HFFc6 (cell line): ENCODE measurements at regions not wholly inside any gene's neighbourhood (a gene's known extent, or its start where the extent isn't known, plus 50 kb on each side); places are given as distances from the start of the nearest gene placed in this dataset.
A peak's percentile ranks its signal among the peaks of the same experiment; 100 is the strongest.

Experiments used
- DNase-seq: peaks from one replicate; pipeline ENCODE4 v3.0.0-alpha.2; 2018
- H3K27ac Mint-ChIP-seq: 2 replicates; pipeline ENCODE4 v1.8.0; 2020; ENCODE audit warnings: mild to moderate bottlenecking, mixed read lengths
- H3K27me3 Mint-ChIP-seq: 2 replicates; pipeline ENCODE4 v1.8.0; 2021; ENCODE audit warnings: mild to moderate bottlenecking, moderate library complexity, mixed read lengths; ENCODE audit not compliant: insufficient read depth
- H3K36me3 Mint-ChIP-seq: 2 replicates; pipeline ENCODE4 v1.8.0; 2021; ENCODE audit warnings: low read depth, mixed read lengths
- H3K4me1 Mint-ChIP-seq: 2 replicates; pipeline ENCODE4 v1.8.0; 2020; ENCODE audit warnings: low read depth, mixed read lengths
- H3K4me3 Mint-ChIP-seq: 2 replicates; pipeline ENCODE4 v1.8.0; 2020; ENCODE audit warnings: mild to moderate bottlenecking, moderate library complexity, mixed read lengths
- H3K9me3 Mint-ChIP-seq: 2 replicates; pipeline ENCODE4 v1.8.0; 2020; ENCODE audit warnings: mild to moderate bottlenecking, mixed read lengths
- CTCF ChIP-seq: fragments of 200-600 bp; sonication (generic); IDR thresholded peaks from 2 replicates; pipeline ENCODE4 v1.5.0; 2021; ENCODE audit warnings: antibody characterized with exemption, mild to moderate bottlenecking

- Mint-ChIP-seq H3K4me1 (no peaks in the 10 kb centered on the region), H3K4me3 (no peak overlapping the region), H3K27ac (no peak overlapping the region), H3K27me3 (no peaks in the 10 kb centered on the region), H3K36me3 (no peaks in the 10 kb centered on the region), H3K9me3 (peaks cover 10% of the 10 kb centered on the region)
- no peak for TF ChIP-seq CTCF
- no peak for DNase-seq
Observed at GRCh38 chr11:29553990-29554389, 462.8 kb downstream of the KCNA4 start.

GRCh38 chr11:29538339-29539036, 478.3 kb downstream of the KCNA4 start:
- TF ChIP-seq CTCF, result no peak

GRCh38 chr11:29534836-29535235, 482.0 kb downstream of the KCNA4 start:
- Mint-ChIP-seq H3K4me3 (no peak overlapping the region), H3K27ac (no peak overlapping the region), H3K27me3 (no peaks in the 10 kb centered on the region), H3K36me3 (no peaks in the 10 kb centered on the region), H3K4me1 (no peaks in the 10 kb centered on the region), H3K9me3 (peaks cover 14% of the 10 kb centered on the region; the same call in 1 of the 2 replicates)
- no peak for TF ChIP-seq CTCF
- no peak for DNase-seq

More at GRCh38 chr11:29538339-29539036, 478.3 kb downstream of the KCNA4 start:
- H3K4me1 Mint-ChIP-seq, result no peaks in the 10 kb centered on the region
- no peak overlapping the region for H3K27ac Mint-ChIP-seq
- peaks cover 19% of the 10 kb centered on the region for H3K9me3 Mint-ChIP-seq
- H3K36me3 Mint-ChIP-seq, result no peaks in the 10 kb centered on the region
- no peak overlapping the region for H3K4me3 Mint-ChIP-seq
- no peaks in the 10 kb centered on the region for H3K27me3 Mint-ChIP-seq
- DNase-seq, result no peak

- no peak overlapping the region for H3K27ac Mint-ChIP-seq
- no peak for TF ChIP-seq CTCF
- DNase-seq, result no peak
- peaks cover 23% of the 10 kb centered on the region for H3K9me3 Mint-ChIP-seq
- no peak overlapping the region for H3K4me3 Mint-ChIP-seq
- no peaks in the 10 kb centered on the region for H3K4me1 Mint-ChIP-seq
- H3K36me3 Mint-ChIP-seq, result no peaks in the 10 kb centered on the region
- H3K27me3 Mint-ChIP-seq, result no peaks in the 10 kb centered on the region; the same call in 1 of the 2 replicates
Observed at GRCh38 chr11:29530961-29531360, 485.9 kb downstream of the KCNA4 start.

GRCh38 chr11:29527391-29527936, 489.4 kb downstream of the KCNA4 start:
- Mint-ChIP-seq H3K4me3 (no peak overlapping the region), H3K36me3 (no peaks in the 10 kb centered on the region), H3K9me3 (peaks cover 20% of the 10 kb centered on the region), H3K27ac (no peak overlapping the region), H3K27me3 (no peaks in the 10 kb centered on the region; the same call in 1 of the 2 replicates), H3K4me1 (no peaks in the 10 kb centered on the region)
- DNase-seq, result peak; percentile 3
- TF ChIP-seq CTCF, result 0 out of 2 replicates have a peak, but pooled peaks have one; percentile 26
